ENCODE measurements at regions not wholly inside any gene's neighbourhood (a gene's known extent, or its start where the extent isn't known, plus 50 kb on each side); places are given as distances from the start of the nearest gene placed in this dataset.

DNA sequence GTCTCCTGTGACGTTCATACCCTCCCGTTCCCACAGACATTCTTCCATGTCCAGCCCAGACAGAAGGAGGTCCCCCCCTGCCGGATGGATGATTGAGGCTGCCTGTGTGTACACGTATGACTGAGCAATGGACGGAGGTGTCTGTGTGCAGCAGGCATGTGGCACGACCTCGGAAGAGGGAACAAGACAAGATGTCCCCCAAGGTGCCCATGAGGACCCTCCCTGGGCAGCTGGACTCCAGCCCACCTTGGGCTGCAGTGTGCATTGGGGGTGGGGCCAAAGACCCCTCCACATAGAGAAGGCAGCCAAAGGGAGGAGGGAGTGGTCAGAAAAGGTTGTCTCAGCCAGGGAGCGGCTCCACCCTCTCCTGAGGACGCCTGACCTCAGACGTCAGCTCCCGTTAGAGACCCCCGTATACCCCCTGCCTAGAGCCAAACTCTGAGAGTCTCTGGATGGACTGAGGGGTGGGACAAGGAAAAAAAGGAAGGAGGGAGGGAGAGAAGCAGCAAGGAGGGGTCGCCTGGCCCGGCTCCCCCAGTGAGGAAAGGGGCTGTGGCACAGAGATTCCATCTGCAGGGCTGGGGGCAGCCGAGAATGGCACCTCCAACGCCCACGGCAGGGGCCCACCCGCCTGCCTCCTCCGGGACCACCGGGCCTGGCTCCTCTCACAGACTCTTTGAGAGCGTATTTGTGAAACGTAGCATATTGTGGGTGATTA is 92.9 kb upstream of the BHLHE23 start:
- TF ChIP-seq, protein P1, sequence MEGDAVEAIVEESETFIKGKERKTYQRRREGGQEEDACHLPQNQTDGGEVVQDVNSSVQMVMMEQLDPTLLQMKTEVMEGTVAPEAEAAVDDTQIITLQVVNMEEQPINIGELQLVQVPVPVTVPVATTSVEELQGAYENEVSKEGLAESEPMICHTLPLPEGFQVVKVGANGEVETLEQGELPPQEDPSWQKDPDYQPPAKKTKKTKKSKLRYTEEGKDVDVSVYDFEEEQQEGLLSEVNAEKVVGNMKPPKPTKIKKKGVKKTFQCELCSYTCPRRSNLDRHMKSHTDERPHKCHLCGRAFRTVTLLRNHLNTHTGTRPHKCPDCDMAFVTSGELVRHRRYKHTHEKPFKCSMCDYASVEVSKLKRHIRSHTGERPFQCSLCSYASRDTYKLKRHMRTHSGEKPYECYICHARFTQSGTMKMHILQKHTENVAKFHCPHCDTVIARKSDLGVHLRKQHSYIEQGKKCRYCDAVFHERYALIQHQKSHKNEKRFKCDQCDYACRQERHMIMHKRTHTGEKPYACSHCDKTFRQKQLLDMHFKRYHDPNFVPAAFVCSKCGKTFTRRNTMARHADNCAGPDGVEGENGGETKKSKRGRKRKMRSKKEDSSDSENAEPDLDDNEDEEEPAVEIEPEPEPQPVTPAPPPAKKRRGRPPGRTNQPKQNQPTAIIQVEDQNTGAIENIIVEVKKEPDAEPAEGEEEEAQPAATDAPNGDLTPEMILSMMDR (IDR thresholded peaks at IDR 0.05; ENCODE audit: low read depth, low read length): no peak
- no peak for DNase-seq (ENCODE audit: low read depth in 2 of 2)
- H3K4me3 ChIP-seq (replicated peaks in 1 of 2; ENCODE audit: low read depth in 2 of 2, low read length in 2 of 2): no peak overlapping the region

DNA sequence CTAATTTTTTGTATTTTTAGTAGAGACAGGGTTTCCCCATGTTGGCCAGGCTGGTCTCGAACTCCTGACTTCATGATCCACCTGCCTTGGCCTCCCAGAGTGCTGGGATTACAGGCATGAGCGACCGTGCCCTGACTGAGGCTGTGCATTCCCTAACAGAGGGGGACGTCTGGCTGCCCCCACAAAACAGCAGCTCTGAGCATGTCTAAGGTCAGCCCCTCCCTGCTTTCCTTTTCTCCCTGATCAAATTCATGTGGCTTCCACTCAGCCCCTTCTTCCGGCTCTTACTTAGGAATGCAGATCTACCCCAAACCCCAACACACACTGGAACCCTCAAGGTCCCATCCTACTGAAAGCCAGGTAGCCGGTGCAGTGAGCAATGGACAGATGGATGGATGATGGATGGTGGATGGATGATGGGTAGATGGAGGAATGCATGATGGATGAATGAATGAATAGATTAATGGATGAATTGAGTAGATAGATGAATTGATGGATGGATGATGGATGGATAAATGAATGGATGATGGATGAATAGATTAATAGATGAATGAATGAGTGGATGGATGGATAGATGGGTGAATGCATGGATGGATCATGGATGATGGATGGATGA is 91.5 kb upstream of the BHLHE23 start:
- DNase-seq (ENCODE audit: low read depth in 2 of 2): no peak
- H3K4me3 ChIP-seq (replicated peaks in 1 of 2; ENCODE audit: low read depth in 2 of 2, low read length in 2 of 2): no peak overlapping the region
- TF ChIP-seq, protein P1 (IDR thresholded peaks at IDR 0.05; ENCODE audit: low read depth, low read length): no peak

DNA sequence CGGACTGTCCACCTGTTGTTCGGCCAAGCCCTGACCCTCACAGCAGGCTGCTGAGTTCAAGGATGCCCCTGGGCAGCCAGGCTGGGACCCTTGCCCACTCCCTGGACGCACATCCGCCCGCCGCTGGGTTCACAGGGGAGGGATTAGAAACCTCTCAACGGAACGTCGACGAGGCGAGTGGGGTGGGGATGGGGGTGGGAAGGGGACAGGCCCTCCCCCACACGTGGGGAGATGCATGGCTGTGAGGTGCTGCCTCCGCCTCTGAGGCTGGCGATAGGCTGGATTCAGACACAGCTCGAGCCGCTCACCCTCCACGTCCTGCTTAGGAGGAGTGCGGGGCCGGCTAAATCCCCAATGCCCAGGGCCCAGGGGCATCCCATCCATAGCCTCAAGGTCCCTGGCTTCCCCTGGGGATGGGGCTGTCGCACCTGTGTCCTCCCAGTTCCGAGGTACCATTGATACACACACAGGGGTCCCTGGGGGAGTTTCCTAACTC is 90.6 kb upstream of the BHLHE23 start:
- no peak overlapping the region for H3K4me3 ChIP-seq (replicated peaks in 1 of 2; ENCODE audit: low read depth in 2 of 2, low read length in 2 of 2)

DNA sequence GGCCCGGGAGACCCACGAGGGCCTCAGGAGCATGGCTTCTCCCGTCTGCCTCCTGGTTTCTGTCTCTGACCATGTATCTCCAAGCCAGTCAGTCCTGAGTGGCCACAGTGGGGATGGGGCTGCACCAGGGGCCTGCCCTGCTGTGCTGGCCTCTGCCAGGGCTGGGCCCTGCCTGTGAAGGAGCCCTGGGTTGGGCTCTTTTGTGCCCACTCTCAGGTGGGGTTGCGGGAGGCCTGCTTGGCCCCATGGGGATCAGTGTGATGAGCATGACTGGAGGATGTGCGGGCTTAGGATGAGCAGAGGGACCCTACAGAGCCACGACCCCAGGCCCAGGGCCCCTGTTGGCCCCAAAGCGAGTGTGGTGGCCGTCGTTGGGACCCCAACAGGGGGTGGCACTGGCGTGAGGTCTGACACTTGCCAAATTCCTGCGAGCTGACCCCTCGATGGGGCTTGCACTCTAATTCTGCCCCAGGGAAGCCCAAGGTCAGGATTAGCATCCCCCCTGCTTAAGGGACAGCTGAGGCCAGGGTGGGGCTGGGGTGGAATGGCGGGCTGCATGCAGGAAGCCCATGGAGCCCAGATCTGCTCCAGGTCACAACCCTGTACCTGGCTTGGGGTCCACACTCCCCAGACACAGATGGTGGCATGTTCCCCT is 90.0 kb upstream of the BHLHE23 start:
- TF ChIP-seq, protein P1 (IDR thresholded peaks at IDR 0.05; ENCODE audit: low read depth, low read length): no peak
- H3K4me3 ChIP-seq (replicated peaks in 1 of 2; ENCODE audit: low read depth in 2 of 2, low read length in 2 of 2): no peak overlapping the region
- no peak for DNase-seq (ENCODE audit: low read depth in 2 of 2)

More for the DNA sequence above, 90.6 kb upstream of the BHLHE23 start:
- no peak for DNase-seq (ENCODE audit: low read depth in 2 of 2)
- TF ChIP-seq, protein P1 (IDR thresholded peaks at IDR 0.05; ENCODE audit: low read depth, low read length): no peak

DNA sequence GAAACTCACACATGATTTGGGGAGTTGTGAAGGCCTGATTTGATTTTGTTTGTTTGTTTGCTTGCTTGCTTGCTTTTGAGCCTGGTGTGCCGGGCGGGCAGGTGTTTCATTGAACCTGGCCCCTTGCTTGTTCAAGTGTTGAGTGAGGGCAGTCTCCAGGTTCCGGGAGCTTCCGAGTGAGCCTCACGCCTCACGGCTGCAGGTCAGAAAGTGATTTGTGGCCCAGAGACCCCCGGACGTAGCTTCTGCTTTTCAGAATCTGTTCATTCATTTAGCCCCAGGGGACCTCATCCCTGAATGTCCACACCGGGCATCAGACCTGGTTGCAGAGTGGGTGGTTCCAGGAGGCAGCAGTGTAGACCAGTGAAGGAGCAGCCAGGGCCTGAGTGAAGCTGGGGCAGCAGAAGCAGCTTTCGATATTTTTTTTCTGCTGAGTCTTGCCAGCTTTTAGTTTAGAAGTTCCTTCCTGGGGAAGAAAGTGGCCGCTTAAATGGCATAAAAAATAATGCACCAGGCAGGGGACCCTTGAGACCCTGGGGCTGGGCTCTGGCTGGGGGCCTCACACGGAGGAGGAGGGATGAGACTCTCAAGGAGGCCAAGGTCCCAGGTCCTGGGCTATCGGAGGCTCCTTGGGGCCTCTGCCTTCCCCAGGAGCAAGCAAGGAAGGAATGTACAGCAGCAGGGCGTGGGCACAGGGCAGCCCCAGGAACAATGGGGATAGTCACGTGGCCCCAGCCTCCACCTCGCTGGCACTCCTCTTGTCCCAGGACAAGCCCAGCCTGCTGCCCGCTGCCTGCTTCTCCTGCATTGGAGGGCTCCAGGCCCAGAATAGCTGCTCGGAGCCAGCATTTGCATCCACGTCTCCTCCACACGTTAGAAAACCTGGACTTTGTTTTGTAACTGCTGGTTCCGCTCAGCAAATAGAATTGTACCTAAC is 89.2 kb upstream of the BHLHE23 start:
- no peak for DNase-seq (ENCODE audit: low read depth in 2 of 2)
- TF ChIP-seq, protein P1 (IDR thresholded peaks at IDR 0.05; ENCODE audit: low read depth, low read length): no peak
- H3K4me3 ChIP-seq (replicated peaks in 1 of 2; ENCODE audit: low read depth in 2 of 2, low read length in 2 of 2): no peak overlapping the region

All from cardiac fibroblast (primary cell).